ENCODE measurements at regions not wholly inside any gene's neighbourhood (a gene's known extent, or its start where the extent isn't known, plus 50 kb on each side); places are given as distances from the start of the nearest gene placed in this dataset.

GRCh38 chr6:169989594-169989993, 238.2 kb downstream of the ERMARD start:
- 71 to 83% methylated on average over 8 of the region's 8 CpGs for WGBS, 2 donors

GRCh38 chr6:169988769-169989550, 237.5 kb downstream of the ERMARD start:
- no peak for DNase-seq
- Histone ChIP-seq H3K36me3 (no peaks in the 10 kb centered on the region), H3K4me1 (peaks cover 0 to 9% (median 0%) of the 10 kb centered on the region in 3 donors), H3K27ac (no peak overlapping the region), H3K9me3 (no peaks in the 10 kb centered on the region), H3K27me3 (peaks cover 0 to under 1% (median 0%) of the 10 kb centered on the region in 4 donors), H3K4me3 (no peak overlapping the region)
- no peak for TF ChIP-seq CTCF (IDR thresholded peaks at IDR 0.05)
- no peak for TF ChIP-seq POLR2A (IDR thresholded peaks at IDR 0.05)
- intact Hi-C loops (cut with DNase I), result no loop called here
- WGBS, 2 donors, result 87 to 100% methylated on average over 5 to 14 of the region's 25 CpGs

More at GRCh38 chr6:169989594-169989993, 238.2 kb downstream of the ERMARD start:
- Histone ChIP-seq H3K9me3 (no peaks in the 10 kb centered on the region), H3K27me3 (no peaks in the 10 kb centered on the region), H3K27ac (no peak overlapping the region), H3K4me3 (no peak overlapping the region), H3K4me1 (peaks cover 0 to 9% (median 0%) of the 10 kb centered on the region in 3 donors), H3K36me3 (no peaks in the 10 kb centered on the region)
- intact Hi-C loops (cut with DNase I), result no loop called here
- no peak for DNase-seq
- TF ChIP-seq CTCF (IDR thresholded peaks at IDR 0.05) (no peak), POLR2A (IDR thresholded peaks at IDR 0.05) (no peak)

GRCh38 chr6:169986848-169987498, 235.6 kb downstream of the ERMARD start:
- Histone ChIP-seq H3K27me3 (peaks cover 0 to 16% (median 0%) of the 10 kb centered on the region in 4 donors), H3K4me3 (no peak overlapping the region), H3K27ac (no peak overlapping the region), H3K4me1 (no peaks in the 10 kb centered on the region), H3K36me3 (no peaks in the 10 kb centered on the region), H3K9me3 (no peaks in the 10 kb centered on the region)
- no peak for DNase-seq
- 83% methylated on average over 9 to 21 of the region's 35 CpGs for WGBS, 2 donors
- TF ChIP-seq CTCF (IDR thresholded peaks at IDR 0.05), result no peak
- no peak for TF ChIP-seq POLR2A (IDR thresholded peaks at IDR 0.05)
- intact Hi-C loops (cut with DNase I), result no loop called here

- no peak for TF ChIP-seq POLR2A (IDR thresholded peaks at IDR 0.05)
- no peak for TF ChIP-seq CTCF (IDR thresholded peaks at IDR 0.05)
- 76 to 96% methylated on average over 13 to 17 of the region's 30 CpGs for whole genome bisulfite sequencing, 2 donors
- no peak for DNase-seq
- peaks cover 0 to 16% (median 0%) of the 10 kb centered on the region in 4 donors for H3K27me3 ChIP-seq
- H3K36me3 ChIP-seq, result no peaks in the 10 kb centered on the region
- H3K4me3 ChIP-seq, result no peak overlapping the region
- H3K4me1 ChIP-seq, result no peaks in the 10 kb centered on the region
- intact Hi-C loops (cut with DNase I), result no loop called here
- H3K9me3 ChIP-seq, result no peaks in the 10 kb centered on the region
- no peak overlapping the region for H3K27ac ChIP-seq
Observed at GRCh38 chr6:169986171-169986847, 234.9 kb downstream of the ERMARD start.
